CD4-positive, alpha-beta T cell (primary cell): ENCODE measurements at regions not wholly inside any gene's neighbourhood (a gene's known extent, or its start where the extent isn't known, plus 50 kb on each side); places are given as distances from the start of the nearest gene placed in this dataset.

Experiments used
- ATAC-seq: fragments of 200-7000 bp; cut with Tn5 transposase; one replicate; pipeline ENCODE4 v1.10.0; 2022; ENCODE audit warnings: mild to moderate bottlenecking; ENCODE audit not compliant: poor library complexity
- CTCF ChIA-PET: fragments of 350-600 bp; sonication (Branson Sonifier 250); formaldehyde crosslinking; loops from one replicate; lab custom pipeline; 2021; ENCODE audit warnings: antibody characterized with exemption, inconsistent platforms; lab: Charles Lee
- POLR2A ChIA-PET: fragments of 350-600 bp; sonication (Branson Sonifier 250); formaldehyde crosslinking; loops from one replicate; lab custom pipeline; 2021; ENCODE audit warnings: antibody characterized with exemption, inconsistent platforms; lab: Charles Lee
- DNase-seq, 14 experiments: peaks; one replicate each; pipeline ENCODE4 v3.0.0-alpha.2; 2013 to 2020; ENCODE audit warnings: mixed read lengths in 2 of 14
- H3K27ac ChIP-seq, 2 donors: one replicate each; pipeline versions ENCODE4 v1.5.1 to v1.7.0; 2013; ENCODE audit warnings: low read length in 2 of 2, low read depth in 1 of 2, mild to moderate bottlenecking in 1 of 2
- H3K27me3 ChIP-seq, 2 experiments: 1 replicate in 1 of 2; 2 replicates in 1 of 2; pipeline versions ENCODE4 v1.6.1 to v1.7.0; 2013; ENCODE audit warnings: low read length in 2 of 2, control low read depth in 1 of 2, mild to moderate bottlenecking in 1 of 2, moderate library complexity in 1 of 2; ENCODE audit not compliant: insufficient read depth in 2 of 2, control insufficient read depth in 1 of 2
- H3K36me3 ChIP-seq: one replicate; pipeline ENCODE4 v1.6.1; 2013; ENCODE audit warnings: low read length, control low read depth; ENCODE audit not compliant: insufficient read depth
- H3K4me1 ChIP-seq: one replicate; pipeline ENCODE4 v1.6.1; 2013; ENCODE audit warnings: low read length, control low read depth; ENCODE audit not compliant: insufficient read depth
- H3K4me3 ChIP-seq: one replicate; pipeline ENCODE4 v1.5.1; 2013; ENCODE audit warnings: mild to moderate bottlenecking, low read length, moderate library complexity
- H3K9me3 ChIP-seq, 2 experiments: 1 replicate in 1 of 2; 2 replicates in 1 of 2; pipeline versions ENCODE4 v1.6.1 to v1.7.0; 2013; ENCODE audit warnings: low read length in 2 of 2, mild to moderate bottlenecking in 2 of 2, control low read depth in 1 of 2, moderate library complexity in 1 of 2; ENCODE audit not compliant: control insufficient read depth in 1 of 2, insufficient read depth in 1 of 2
- H3K27ac Mint-ChIP-seq: one replicate; pipeline ENCODE4 v1.8.0; 2020; ENCODE audit warnings: mixed read lengths
- H3K27me3 Mint-ChIP-seq: one replicate; pipeline ENCODE4 v1.8.0; 2021; ENCODE audit warnings: mixed read lengths
- H3K36me3 Mint-ChIP-seq: one replicate; pipeline ENCODE4 v1.8.0; 2021; ENCODE audit warnings: low read depth, mixed read lengths
- H3K4me1 Mint-ChIP-seq: one replicate; pipeline ENCODE4 v1.8.0; 2021; ENCODE audit warnings: low read depth, mixed read lengths
- H3K4me3 Mint-ChIP-seq: one replicate; pipeline ENCODE4 v1.8.0; 2020; ENCODE audit warnings: mild to moderate bottlenecking, mixed read lengths
- H3K9me3 Mint-ChIP-seq: one replicate; pipeline ENCODE4 v1.8.0; 2020; ENCODE audit warnings: mixed read lengths
- CTCF ChIP-seq: fragments of 200-600 bp; IDR thresholded peaks from one replicate; pipeline ENCODE4 v1.8.0; 2022; ENCODE audit warnings: antibody characterized with exemption, mild to moderate bottlenecking
- intact Hi-C, 2 experiments: fragments of 100-400 bp; cut with DNase I in 1 of 2; cut with micrococcal nuclease in 1 of 2; formaldehyde crosslinking; loops; one replicate each; pipeline versions ENCODE4 v1.15.1 to v1.9.0; 2023 to 2025; cut with DNase I, micrococcal nuclease

- no peak for DNase-seq
- intact Hi-C loops, result no loop called here
- H3K27ac ChIP-seq, result no peak overlapping the region
- no peaks in the 10 kb centered on the region for H3K36me3 ChIP-seq
- no peak for TF ChIP-seq CTCF
- Mint-ChIP-seq H3K27me3 (no peaks in the 10 kb centered on the region), H3K36me3 (no peaks in the 10 kb centered on the region), H3K27ac (no peak overlapping the region), H3K4me3 (no peak overlapping the region), H3K4me1 (no peaks in the 10 kb centered on the region), H3K9me3 (no peaks in the 10 kb centered on the region)
- ChIA-PET POLR2A (no interaction called here), CTCF (no interaction called here)
- no peaks in the 10 kb centered on the region for H3K4me1 ChIP-seq
- H3K27me3 ChIP-seq, result no peaks in the 10 kb centered on the region
- ATAC-seq, result no peak
- H3K9me3 ChIP-seq, result no peaks in the 10 kb centered on the region
- no peak overlapping the region for H3K4me3 ChIP-seq
Measured at GRCh38 chrX:20965270-20966044, 408.8 kb upstream of the CNKSR2 start.

- CTCF ChIA-PET, result no interaction called here
- intact Hi-C loops, result no loop called here
- Mint-ChIP-seq H3K36me3 (no peaks in the 10 kb centered on the region), H3K4me1 (no peaks in the 10 kb centered on the region), H3K27me3 (no peaks in the 10 kb centered on the region), H3K4me3 (no peak overlapping the region), H3K9me3 (no peaks in the 10 kb centered on the region), H3K27ac (no peak overlapping the region)
- H3K9me3 ChIP-seq, result peaks cover 0 to 4% of the 10 kb centered on the region in 2 experiments
- H3K36me3 ChIP-seq, result no peaks in the 10 kb centered on the region
- TF ChIP-seq CTCF, result no peak
- no peak overlapping the region for H3K4me3 ChIP-seq
- no peak for DNase-seq
- POLR2A ChIA-PET, result no interaction called here
- H3K27me3 ChIP-seq, result no peaks in the 10 kb centered on the region
- no peaks in the 10 kb centered on the region for H3K4me1 ChIP-seq
- no peak for ATAC-seq
- no peak overlapping the region for H3K27ac ChIP-seq
Measured at GRCh38 chrX:20954014-20954413, 420.2 kb upstream of the CNKSR2 start.

- ChIA-PET CTCF (no interaction called here), POLR2A (no interaction called here)
- Mint-ChIP-seq H3K27ac (no peak overlapping the region), H3K27me3 (no peaks in the 10 kb centered on the region), H3K9me3 (no peaks in the 10 kb centered on the region), H3K4me1 (no peaks in the 10 kb centered on the region), H3K36me3 (no peaks in the 10 kb centered on the region), H3K4me3 (no peak overlapping the region)
- Histone ChIP-seq H3K9me3 (peaks cover 0 to 4% of the 10 kb centered on the region in 2 experiments), H3K4me3 (no peak overlapping the region), H3K27ac (no peak overlapping the region), H3K36me3 (no peaks in the 10 kb centered on the region), H3K27me3 (no peaks in the 10 kb centered on the region), H3K4me1 (no peaks in the 10 kb centered on the region)
- no peak for TF ChIP-seq CTCF
- no peak for ATAC-seq
- intact Hi-C loops, result no loop called here
- DNase-seq, result no peak
Measured at GRCh38 chrX:20952180-20952579, 422.0 kb upstream of the CNKSR2 start.
